22Rv1 (cell line): ENCODE measurements at regions not wholly inside any gene's neighbourhood (a gene's known extent, or its start where the extent isn't known, plus 50 kb on each side); places are given as distances from the start of the nearest gene placed in this dataset.
"Not testable (repeated sequence)": the region's sequence is repeated elsewhere in the genome, so short reads cannot be mapped to it uniquely, and the experiment has no call there.

Experiments
- H3K27ac ChIP-seq: fragments of 450-650 bp; 2 replicates; pipeline ENCODE4 v1.5.1; 2017
- CTCF ChIP-seq: fragments of 450-650 bp; IDR thresholded peaks from 2 replicates; pipeline ENCODE4 v1.5.1; 2017; ENCODE audit warnings: mild to moderate bottlenecking
- ZFX ChIP-seq: fragments of 450-650 bp; IDR thresholded peaks from 2 replicates; pipeline ENCODE4 v1.6.1; 2017; ENCODE audit warnings: antibody characterized with exemption, borderline replicate concordance

GRCh38 chr6:168995526-168996355 lies 257.9 kb downstream of the THBS2 start:
- TF ChIP-seq CTCF (no peak), ZFX (no peak)
- H3K27ac ChIP-seq: no peak overlapping the region

GRCh38 chr6:168994956-168995355 lies 258.7 kb downstream of the THBS2 start:
- TF ChIP-seq ZFX (no peak), CTCF (no peak)
- no peak overlapping the region for H3K27ac ChIP-seq

DNA sequence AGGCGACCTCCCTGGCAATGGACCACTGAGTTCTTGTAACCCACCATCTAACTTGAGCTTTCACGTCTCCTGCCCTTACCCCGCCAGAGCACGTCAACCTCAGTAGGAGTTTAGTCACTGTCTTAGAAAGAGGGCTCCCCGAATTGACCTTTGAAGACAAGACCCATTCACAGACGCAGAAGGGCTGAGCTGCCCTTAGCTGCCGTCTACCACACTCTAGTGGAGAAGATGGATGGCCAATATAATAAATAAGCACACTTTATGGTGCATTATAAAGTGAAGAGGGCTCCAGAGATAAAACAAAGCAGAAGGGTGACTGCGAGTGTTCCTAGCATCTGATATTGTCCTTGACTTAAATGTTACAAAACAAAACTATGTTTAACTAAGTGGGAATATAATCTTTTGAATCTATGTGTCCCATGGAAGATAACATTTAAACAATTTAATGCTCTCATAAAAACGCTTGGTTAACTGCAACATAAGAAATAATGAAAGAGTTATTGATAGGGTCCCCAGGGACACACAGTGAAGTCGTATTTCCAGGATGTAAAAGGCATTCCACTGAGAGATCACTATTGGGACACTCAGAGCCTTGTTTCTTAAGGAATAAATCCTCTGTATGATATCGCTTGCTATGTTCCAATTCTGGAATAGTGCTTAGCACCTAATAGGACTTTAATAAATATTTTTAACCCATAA lies 261.1 kb downstream of the THBS2 start:
- H3K27ac ChIP-seq: no peak overlapping the region

GRCh38 chr6:168991695-168992094 lies 262.0 kb downstream of the THBS2 start:
- H3K27ac ChIP-seq: not testable (repeated sequence)

More for the DNA sequence above, 261.1 kb downstream of the THBS2 start:
- TF ChIP-seq CTCF: no peak
- no peak for TF ChIP-seq ZFX

DNA sequence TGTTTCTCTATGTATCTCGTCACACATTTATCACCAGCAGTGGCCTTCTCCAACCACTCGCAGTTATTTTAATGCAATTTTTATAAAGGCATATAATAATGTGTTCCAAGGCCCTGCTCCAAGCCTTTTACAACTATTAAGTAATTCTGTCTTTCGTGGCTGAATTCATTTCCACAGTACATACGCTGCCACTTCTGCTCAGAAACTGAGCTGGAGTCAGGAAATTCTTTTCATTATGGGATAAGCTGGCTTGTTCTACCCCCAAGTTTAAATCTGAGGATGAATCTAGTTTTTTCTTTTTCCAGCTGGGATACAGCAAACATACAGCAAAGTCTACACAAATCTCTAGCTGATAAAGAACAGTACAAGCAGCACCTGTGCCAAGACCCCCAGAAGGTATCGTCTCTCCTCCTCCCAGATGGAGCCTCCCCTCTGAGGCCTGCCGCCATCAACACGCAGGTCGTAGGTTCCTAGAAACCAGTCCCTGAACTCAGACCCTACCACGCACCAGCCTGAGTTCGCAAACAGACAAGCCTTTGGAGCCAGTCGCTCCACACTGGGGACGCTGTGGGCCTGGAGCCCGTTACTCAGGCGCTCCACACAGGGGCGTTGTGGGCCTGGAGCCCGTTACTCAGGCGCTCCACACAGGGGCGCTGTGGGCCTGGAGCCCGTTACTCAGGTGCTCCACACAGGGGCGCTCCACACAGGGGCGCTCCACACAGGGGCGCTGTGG lies 263.5 kb downstream of the THBS2 start:
- H3K27ac ChIP-seq: no peak overlapping the region
- TF ChIP-seq ZFX (no peak), CTCF (no peak)

GRCh38 chr6:168989421-168989820 lies 264.2 kb downstream of the THBS2 start:
- H3K27ac ChIP-seq: no peak overlapping the region
- no peak for TF ChIP-seq ZFX
- no peak for TF ChIP-seq CTCF

GRCh38 chr6:168988801-168989200 lies 264.8 kb downstream of the THBS2 start:
- H3K27ac ChIP-seq: no peak overlapping the region
- TF ChIP-seq CTCF (no peak), ZFX (no peak)
